HG03342 (cell line): ENCODE measurements at regions not wholly inside any gene's neighbourhood (a gene's known extent, or its start where the extent isn't known, plus 50 kb on each side); places are given as distances from the start of the nearest gene placed in this dataset.
"Not testable (repeated sequence)": the region's sequence is repeated elsewhere in the genome, so short reads cannot be mapped to it uniquely, and the experiment has no call there.

ENCODE experiments used
- ATAC-seq: cut with Tn5 transposase; IDR thresholded peaks from one replicate; pipeline ENCODE4 v1.9.1; 2021; ENCODE audit warnings: mild to moderate bottlenecking, moderate library complexity; ENCODE audit not compliant: unreplicated experiment

DNA sequence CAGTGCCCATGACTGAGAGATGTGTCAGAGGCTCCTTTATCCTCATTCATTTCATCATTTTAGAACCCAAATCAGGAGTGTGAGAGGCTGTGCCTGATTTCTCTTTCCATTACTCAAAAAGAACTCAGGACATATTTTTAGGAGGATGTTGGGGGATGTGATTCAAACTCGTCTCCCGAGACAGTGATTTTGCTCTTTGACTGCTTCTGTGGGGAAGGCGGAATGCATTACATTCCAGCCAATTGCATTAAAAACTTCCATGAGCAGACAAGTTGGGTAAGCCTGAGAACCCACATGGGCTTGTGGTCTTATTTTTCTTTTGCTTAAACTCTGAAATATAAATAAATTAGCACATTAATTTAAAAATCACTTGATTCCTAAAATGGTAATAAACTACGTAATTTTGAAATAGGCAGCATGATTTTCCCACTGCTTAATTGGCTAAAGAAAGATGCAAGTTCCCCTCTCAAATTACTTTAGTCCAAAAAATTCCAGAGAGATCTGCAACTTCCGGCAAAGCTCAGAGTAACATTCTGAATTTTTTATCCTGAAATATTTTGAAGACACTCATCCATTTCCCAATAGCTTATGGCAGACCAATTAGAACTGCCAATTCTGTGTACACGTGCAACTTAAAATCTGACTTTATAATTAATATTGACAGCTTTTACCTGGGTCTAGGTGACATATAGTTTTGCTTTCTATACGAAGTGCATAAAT, 185.6 kb downstream of the C7orf25 start:
- no peak for ATAC-seq

DNA sequence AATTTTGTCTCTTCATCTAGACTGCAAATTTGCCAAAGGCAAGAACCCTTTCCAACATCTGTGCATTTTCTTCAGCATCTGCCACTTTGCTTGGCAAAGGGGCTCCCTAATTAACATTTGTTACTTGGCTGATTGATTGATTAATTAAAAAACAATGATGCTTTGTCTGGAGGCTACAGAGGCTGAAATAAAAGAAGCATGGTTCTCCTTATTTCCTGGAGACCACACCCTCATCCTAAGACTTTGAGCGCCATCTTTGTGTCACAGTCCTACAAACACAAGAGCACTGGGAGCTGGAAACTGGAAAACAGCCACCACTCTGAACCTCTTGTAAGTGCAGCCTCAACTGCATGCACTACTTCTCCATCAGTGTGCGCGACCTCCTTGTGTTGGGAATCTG, 189.2 kb downstream of the C7orf25 start:
- no peak for ATAC-seq

GRCh38 chr7:42722198-42722597, 189.7 kb downstream of the C7orf25 start:
- no peak for ATAC-seq

DNA sequence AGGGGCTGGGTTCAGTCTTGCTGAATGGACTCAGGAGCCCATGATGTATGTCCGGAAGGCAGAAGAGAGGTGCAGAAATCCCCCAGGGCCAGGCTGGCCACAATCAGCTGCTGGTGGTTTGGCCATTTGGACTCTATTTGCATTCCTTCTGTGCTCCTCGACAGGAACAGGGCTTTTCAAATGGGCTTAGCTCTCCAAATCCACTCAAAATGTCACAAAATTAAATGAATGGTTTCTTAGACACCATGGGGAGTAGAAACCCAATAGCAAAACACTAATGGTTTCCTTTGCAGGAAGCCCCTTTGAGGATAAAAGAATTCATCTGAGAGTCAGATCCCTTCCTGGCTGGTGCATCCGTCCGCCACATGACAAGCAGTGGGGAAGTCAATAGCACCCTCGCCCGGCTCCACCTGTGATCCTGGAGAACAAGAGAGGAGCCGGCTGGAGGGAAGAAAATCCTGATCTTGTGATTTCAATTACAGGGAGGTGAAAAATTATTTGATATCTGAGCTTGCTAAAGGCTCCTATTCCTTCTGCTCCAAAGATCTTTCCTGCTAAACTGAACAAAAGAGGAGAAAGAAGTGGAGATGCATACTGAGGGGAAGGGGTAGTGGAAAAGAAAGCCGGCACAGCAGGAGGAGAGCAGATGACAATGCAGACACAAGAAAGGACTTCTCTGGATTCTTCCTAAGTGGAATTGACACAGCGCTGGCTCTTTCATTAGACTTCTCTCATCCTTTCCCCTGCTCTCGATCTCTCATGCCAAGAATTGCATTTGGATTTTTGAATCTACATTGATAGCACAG, 190.7 kb downstream of the C7orf25 start:
- ATAC-seq = no peak

DNA sequence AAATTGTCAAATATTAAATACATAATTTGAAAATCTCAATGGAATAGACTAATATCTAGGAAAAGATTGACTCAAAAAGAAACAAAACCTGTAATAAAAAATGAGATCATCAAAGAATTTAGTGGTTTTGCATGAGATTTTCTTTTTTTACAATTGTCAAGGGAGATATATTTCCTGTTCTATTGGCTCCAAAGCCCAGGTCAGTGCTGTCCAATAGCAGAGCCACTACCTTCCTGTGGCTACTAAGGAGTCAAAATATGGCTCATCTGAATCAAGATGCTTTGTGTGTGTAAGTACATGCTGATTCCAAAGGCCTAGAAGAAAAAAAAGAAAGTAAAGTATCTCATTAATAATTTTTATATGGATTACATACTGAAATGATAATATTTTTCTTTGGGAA, 191.9 kb downstream of the C7orf25 start:
- ATAC-seq = no peak

DNA sequence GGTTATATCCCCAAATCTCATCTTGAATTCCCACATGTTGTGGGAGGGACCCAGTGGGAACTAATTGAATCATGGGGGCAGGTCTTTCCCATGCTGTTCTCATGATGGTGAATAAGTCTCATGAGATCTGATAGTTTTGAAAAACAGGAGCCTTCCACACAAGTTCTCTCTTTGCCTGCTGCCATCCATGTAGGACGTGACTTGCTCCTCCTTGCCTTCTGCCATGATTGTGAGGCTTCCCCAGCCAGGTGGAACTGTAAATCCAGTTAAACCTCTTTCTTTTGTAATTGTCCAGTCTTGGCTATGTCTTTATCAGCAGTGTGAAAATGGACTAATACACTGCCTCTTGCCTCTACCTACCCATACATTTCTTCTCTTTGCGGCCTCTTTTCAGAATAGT, 193.4 kb downstream of the C7orf25 start:
- not testable (repeated sequence) for ATAC-seq

DNA sequence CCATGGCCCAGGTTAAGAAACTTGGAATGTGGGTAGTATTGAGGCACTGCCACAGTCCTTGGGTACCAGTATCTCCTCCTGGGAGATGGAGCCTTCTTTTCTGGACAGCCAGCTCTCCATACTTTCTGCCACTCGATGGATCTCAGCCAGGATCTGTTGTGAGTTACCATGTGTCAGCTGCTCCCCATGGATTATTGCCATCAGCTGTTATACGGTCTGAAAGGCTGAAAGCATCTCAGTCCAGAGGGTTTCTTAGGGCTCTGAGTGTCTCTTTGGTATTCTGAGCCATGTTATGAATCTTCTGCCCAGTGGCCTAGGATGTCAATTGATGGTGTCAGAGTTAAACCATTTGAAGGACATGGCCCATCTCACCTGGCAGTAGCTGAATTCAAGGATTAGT, 197.5 kb downstream of the C7orf25 start:
- no peak for ATAC-seq

DNA sequence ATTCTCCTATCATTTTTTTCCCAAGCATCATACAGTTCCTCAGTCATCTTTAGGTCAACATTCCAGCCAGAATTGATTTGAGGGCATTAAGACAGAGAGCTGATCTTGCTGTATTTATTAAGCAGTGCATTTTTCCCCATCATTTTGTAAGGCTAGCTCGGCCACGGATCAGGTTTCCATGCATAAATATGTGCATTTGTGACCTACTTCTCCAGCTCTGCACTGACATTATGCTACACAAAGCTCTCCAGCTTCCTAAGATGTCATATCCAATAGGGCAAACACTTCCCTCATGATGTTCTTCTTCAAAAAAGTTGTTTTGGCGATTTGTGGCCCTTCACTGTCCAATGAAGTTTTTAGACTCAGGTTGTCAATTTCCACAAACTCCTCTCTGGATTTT, 202.6 kb downstream of the C7orf25 start:
- no peak for ATAC-seq

DNA sequence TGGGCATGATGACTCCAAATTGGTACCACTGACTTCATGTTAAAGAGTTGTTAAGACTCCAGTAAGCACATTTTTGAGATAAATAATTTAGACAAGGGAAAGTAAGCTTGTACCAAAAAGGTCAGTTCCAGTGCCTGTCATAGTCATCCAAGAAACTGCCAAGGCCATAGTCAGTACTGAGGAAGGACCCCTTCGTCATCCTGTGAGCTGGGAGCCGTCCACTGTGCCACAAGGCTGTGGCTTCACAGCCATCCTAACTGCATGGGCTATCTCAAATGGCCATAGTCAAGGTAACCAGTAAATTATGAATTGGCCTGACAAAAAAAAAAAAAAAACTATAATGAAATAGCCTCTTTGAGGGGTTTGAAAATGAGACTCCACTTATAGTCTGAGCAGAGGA, 207.2 kb downstream of the C7orf25 start:
- no peak for ATAC-seq

DNA sequence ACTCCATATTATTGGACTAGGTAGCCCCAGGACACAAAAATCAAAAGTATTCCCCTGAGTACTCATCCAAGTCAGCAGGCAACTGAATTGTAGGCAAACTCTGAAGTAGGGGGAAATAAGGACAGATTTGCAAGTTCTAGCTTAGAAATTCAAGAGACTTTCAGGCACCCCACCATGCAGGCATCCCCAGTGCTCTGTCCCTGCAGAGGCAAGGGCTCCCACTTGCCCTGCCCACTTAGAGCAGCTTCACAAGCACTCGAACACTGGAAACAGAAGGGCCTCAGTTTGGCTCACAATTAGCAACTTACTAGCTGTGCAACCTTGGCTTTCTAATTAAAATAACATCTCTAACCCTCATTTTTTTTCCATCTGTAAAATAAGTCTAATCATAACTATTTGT, 209.2 kb downstream of the C7orf25 start:
- ATAC-seq = no peak

- ATAC-seq = no peak
Measured at GRCh38 chr7:42700406-42701327, 211.2 kb downstream of the C7orf25 start.

DNA sequence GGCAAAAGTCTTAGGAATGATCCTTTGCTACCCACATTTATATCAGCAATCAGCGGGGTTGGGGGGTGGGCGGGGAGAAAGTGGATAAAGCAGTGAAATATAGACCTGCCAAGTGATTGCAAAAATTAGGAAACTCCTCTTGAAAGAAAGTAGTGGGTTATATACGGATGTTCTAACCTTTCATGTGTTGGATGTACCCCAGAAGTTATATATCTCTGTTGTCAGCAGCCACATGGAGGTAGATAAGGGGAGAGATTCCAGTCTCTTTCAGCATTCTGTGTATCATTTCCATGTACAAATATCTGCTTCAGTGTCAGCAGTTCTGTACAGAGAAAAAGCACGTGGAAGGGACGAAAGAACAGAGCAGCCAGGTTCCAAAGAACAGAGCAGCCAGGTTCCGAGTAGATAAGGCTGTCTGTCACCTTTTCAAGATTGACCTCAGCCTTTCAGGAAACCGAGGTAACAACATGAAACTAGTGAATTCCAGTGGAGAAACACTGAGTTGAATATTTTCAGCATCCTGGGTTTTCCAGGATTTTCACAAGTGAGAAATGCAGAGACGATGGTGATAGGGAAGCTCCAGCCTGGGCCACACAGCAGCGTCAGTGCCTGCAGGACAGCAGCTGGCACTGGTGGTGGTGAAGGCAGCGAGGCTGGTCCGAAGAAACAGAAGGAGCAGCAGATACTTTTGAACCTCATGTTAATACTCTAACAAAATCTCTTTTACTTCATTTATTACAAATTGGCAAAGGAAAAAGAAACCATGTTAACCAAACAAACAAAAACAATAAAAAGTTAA, 212.3 kb downstream of the C7orf25 start:
- no peak for ATAC-seq

DNA sequence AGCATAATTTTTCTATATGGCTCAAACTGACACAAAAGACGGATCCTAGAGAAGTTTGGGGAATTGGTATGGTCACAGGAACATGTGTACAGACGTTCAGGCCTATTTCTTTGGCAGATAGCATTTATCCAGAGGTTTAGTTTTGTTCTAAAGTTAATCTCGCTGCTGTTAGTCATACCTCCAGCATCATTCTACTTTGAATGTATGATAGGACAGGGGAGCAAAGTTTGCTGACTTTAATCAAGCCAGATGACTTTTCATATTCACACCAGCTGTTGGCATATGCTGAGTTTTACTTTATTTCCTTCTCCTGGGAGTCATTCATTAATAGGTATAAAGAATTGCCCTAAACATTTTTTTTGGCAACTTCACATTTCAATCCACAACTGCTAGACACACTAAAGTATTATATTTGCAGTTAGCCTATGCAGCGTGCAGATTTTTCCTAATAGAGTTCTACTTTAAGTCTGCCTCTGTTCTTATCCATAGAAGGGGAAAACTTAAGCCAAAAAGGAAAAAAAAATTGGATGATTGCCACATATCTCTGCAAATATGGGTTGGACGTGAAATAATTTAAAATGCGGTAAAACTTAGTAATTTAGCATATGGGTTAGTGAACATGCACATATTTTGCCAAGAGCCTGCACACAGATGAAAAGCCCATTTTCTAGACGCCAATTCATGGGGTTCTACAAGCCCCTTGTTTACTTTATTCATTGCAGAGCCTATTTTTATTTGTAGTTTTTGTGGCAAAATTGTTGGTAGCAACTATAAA, 213.1 kb downstream of the C7orf25 start:
- no peak for ATAC-seq

DNA sequence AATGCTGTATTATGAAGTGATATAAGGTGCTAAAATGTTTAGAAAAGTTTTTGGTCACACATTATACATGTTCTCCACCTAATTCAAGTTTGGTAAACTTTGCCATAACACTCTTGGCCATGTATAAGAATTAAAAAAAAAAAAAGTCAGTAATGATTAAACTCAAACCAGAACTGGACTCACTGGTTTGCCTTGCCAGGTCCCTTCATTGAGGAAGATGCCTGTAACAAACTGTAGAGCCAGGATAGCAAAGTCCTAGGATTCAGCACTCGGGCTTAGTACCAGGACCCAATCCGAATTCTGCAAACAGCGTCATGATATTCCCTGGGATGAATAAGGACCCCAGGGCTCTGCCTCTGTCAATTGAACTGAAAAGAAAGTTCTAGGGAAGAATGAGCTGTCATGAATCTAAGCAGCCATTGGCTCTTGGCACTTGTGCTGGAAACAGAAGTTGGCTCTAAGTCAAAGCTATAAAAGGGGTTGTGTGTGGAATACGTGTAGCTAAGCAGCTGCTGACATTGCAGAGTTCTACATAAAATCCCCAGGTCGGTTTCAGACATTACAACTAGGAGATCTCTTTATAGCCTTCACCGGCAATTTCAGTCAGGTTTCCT, 216.9 kb downstream of the C7orf25 start:
- ATAC-seq = no peak

DNA sequence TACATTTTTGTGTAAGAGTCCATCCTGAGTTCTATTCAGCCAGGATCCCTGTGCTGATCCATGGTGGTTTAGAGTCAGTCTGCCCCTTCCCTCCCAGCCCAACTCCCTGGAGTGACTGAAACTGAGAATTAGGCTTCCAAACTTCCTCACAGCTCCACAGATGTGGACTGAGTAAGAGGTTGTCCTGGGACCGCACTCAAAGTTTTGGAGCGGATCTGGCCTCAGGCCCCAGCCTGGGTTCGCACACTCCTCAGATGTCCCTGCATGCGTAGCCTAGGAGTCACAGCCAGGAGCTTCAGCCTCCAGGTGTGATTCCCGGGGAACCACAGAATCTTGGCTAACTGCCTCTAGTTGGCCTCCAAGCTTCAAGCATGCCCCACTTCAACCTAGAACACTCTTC, 218.1 kb downstream of the C7orf25 start:
- ATAC-seq = no peak

GRCh38 chr7:42692621-42693020, 219.2 kb downstream of the C7orf25 start:
- no peak for ATAC-seq

GRCh38 chr7:42690794-42691639, 220.9 kb downstream of the C7orf25 start:
- ATAC-seq = no peak

DNA sequence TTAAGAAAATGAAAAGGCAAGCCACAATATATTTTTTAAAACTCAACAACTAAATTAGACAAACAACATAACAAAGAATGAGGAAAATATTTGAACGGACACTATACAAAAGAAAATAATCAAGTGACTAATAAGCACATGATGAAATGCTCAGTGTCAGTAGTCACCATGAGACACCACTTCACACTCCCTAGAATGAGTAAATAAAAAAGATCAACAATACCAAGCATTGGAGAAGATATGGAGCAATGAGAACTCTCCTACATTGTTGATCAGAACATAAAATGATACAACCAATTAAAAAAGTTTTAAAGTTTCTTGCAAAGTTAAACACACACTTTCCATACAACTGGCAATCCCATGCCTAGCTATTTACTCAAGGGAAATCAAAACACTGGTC, 222.2 kb downstream of the C7orf25 start:
- no peak for ATAC-seq

DNA sequence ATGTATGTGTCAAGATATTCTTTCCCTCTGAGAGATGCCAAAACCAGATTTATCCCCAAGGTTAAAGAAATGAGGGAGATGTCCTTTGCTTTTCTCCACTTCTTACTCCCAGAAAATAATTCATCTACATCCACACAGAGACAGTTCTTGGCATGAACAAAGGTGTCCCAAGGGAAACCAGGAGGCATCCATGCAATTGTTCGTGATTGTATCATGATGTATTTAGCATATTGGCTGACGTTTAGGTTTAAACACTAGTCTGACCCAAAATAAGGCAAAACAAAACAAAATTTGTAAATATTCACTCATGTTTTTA, 223.9 kb downstream of the C7orf25 start:
- no peak for ATAC-seq
